Fibroblast of mammary gland (primary cell): ENCODE measurements at regions not wholly inside any gene's neighbourhood (a gene's known extent, or its start where the extent isn't known, plus 50 kb on each side); places are given as distances from the start of the nearest gene placed in this dataset.

Source experiments
- DNase-seq: peaks from one replicate; pipeline ENCODE4 v3.0.0-alpha.2; 2010; ENCODE audit warnings: low read depth
- H3K4me3 ChIP-seq: 2 replicates; pipeline ENCODE4 v1.5.1; 2011; ENCODE audit warnings: low read depth, mild to moderate bottlenecking, low read length, moderate library complexity; ENCODE audit not compliant: control insufficient read depth
- CTCF ChIP-seq: conservative IDR thresholded peaks from 2 replicates; pipeline ENCODE4 v1.5.1; 2011; ENCODE audit warnings: low read depth, low read length, inconsistent platforms; ENCODE audit not compliant: control insufficient read depth, insufficient read depth

GRCh38 chr11:28932940-28933339 lies 824.8 kb downstream of the METTL15 start:
- no peak overlapping the region for H3K4me3 ChIP-seq
- no peak for DNase-seq
- TF ChIP-seq CTCF: no peak

GRCh38 chr11:28924004-28924403 lies 815.8 kb downstream of the METTL15 start:
- TF ChIP-seq CTCF: no peak
- no peak overlapping the region for H3K4me3 ChIP-seq
- DNase-seq: no peak

- no peak overlapping the region for H3K4me3 ChIP-seq
- DNase-seq: peak; percentile 13
- TF ChIP-seq CTCF: no peak
These were observed 814.3 kb downstream of the METTL15 start for GRCh38 chr11:28922386-28922981.

- DNase-seq: no peak
- no peak for TF ChIP-seq CTCF
- no peak overlapping the region for H3K4me3 ChIP-seq
These were observed 811.0 kb downstream of the METTL15 start for GRCh38 chr11:28919194-28919593.

GRCh38 chr11:28913883-28914282 lies 805.7 kb downstream of the METTL15 start:
- H3K4me3 ChIP-seq: no peak overlapping the region
- DNase-seq: no peak
- no peak for TF ChIP-seq CTCF

GRCh38 chr11:28911829-28912228 lies 803.6 kb downstream of the METTL15 start:
- no peak for TF ChIP-seq CTCF
- no peak overlapping the region for H3K4me3 ChIP-seq
- DNase-seq: no peak

GRCh38 chr11:28910926-28911325 lies 802.7 kb downstream of the METTL15 start:
- H3K4me3 ChIP-seq: no peak overlapping the region
- no peak for DNase-seq
- TF ChIP-seq CTCF: no peak
